HCT116 (cell line): ENCODE measurements at regions not wholly inside any gene's neighbourhood (a gene's known extent, or its start where the extent isn't known, plus 50 kb on each side); places are given as distances from the start of the nearest gene placed in this dataset.

Experiments
- CEBPB ChIP-seq: IDR thresholded peaks from 2 replicates; pipeline ENCODE4 v1.6.1; 2012; ENCODE audit warnings: low read depth
- ELF1 ChIP-seq: IDR thresholded peaks from 2 replicates; pipeline ENCODE4 v1.6.1; 2012; ENCODE audit warnings: low read depth, borderline replicate concordance
- EZH2phosphoT487 ChIP-seq: fragments of 200-600 bp; IDR thresholded peaks from 2 replicates; pipeline ENCODE4 v1.6.1; 2018; ENCODE audit warnings: antibody characterized with exemption, borderline replicate concordance
- JUND ChIP-seq: IDR thresholded peaks from 2 replicates; pipeline ENCODE4 v1.6.1; 2012
- POLR2A ChIP-seq: IDR thresholded peaks from 2 replicates; pipeline ENCODE4 v1.7.0; 2011; ENCODE audit warnings: borderline replicate concordance; ENCODE audit not compliant: insufficient read depth, insufficient read length; ENCODE audit errors: extremely low read depth
- POLR2AphosphoS5 ChIP-seq: IDR thresholded peaks from 2 replicates; pipeline ENCODE4 v1.6.1; 2011; ENCODE audit warnings: mild to moderate bottlenecking, low read depth, low read length, moderate library complexity
- TCF7L2 ChIP-seq: IDR thresholded peaks from 2 replicates; pipeline ENCODE4 v1.7.0; 2011; ENCODE audit warnings: borderline replicate concordance, inconsistent platforms; ENCODE audit not compliant: insufficient read depth, insufficient read length; ENCODE audit errors: extremely low read depth
- ZFX ChIP-seq: fragments of 450-650 bp; IDR thresholded peaks from 2 replicates; pipeline ENCODE4 v1.6.1; 2017
- ZNF274 ChIP-seq: fragments of 200-500 bp; sonication (Bioruptor generic); IDR thresholded peaks from 2 replicates; pipeline ENCODE4 v1.6.1; 2014; ENCODE audit warnings: mild to moderate bottlenecking, low read depth, low read length, inconsistent platforms
- TF ChIP-seq, protein P1 (sequence below), 3 experiments: fragments of 200-600 bp in 1 of 3; sonication (generic) in 1 of 3; IDR thresholded peaks in 2 of 3; conservative IDR thresholded peaks in 1 of 3; 2 replicates each; pipeline ENCODE4 v1.5.1; 2012 to 2017; ENCODE audit warnings: low read depth in 2 of 3, low read length in 2 of 3, antibody characterized with exemption in 1 of 3, borderline replicate concordance in 1 of 3, control low read depth in 1 of 3, mild to moderate bottlenecking in 1 of 3, mixed read lengths in 1 of 3, mixed run types in 1 of 3, moderate library complexity in 1 of 3; ENCODE audit not compliant: insufficient read depth in 1 of 3
- TF ChIP-seq, protein P2 (sequence below): IDR thresholded peaks from 2 replicates; pipeline ENCODE4 v1.6.1; 2012; ENCODE audit warnings: low read depth
- TF ChIP-seq, protein P3 (sequence below): IDR thresholded peaks from 2 replicates; pipeline ENCODE4 v1.6.1; 2012

DNA sequence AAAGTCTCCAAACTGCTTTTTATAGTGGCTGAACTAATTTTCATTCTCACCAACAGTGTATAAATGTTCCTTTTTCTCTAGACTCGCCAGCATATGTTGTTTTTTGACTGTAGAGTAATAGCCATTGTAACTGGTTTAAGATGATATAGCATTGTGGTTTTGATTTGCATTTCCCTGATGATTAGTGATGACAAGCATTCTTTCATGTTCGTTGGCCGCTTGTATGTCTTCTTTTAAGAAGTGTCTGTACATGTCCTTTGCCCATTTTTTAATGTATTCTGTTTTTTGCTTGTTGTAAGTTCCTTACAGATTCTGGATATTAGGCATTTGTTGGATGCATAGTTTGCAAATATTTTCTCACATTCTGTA is 404.9 kb downstream of the FLRT2 start:
- TF ChIP-seq, protein P1, sequence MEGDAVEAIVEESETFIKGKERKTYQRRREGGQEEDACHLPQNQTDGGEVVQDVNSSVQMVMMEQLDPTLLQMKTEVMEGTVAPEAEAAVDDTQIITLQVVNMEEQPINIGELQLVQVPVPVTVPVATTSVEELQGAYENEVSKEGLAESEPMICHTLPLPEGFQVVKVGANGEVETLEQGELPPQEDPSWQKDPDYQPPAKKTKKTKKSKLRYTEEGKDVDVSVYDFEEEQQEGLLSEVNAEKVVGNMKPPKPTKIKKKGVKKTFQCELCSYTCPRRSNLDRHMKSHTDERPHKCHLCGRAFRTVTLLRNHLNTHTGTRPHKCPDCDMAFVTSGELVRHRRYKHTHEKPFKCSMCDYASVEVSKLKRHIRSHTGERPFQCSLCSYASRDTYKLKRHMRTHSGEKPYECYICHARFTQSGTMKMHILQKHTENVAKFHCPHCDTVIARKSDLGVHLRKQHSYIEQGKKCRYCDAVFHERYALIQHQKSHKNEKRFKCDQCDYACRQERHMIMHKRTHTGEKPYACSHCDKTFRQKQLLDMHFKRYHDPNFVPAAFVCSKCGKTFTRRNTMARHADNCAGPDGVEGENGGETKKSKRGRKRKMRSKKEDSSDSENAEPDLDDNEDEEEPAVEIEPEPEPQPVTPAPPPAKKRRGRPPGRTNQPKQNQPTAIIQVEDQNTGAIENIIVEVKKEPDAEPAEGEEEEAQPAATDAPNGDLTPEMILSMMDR (IDR thresholded peaks at IDR 0.05 in 2 of 3, conservative IDR thresholded peaks at IDR 0.05 in 1 of 3; ENCODE audit: borderline replicate concordance in 1 of 3, insufficient read depth in 1 of 3, low read depth in 2 of 3, low read length in 2 of 3): no peak
- TF ChIP-seq EZH2phosphoT487: no peak
- no peak for TF ChIP-seq POLR2A
- TF ChIP-seq ELF1: no peak
- TF ChIP-seq, protein P2, sequence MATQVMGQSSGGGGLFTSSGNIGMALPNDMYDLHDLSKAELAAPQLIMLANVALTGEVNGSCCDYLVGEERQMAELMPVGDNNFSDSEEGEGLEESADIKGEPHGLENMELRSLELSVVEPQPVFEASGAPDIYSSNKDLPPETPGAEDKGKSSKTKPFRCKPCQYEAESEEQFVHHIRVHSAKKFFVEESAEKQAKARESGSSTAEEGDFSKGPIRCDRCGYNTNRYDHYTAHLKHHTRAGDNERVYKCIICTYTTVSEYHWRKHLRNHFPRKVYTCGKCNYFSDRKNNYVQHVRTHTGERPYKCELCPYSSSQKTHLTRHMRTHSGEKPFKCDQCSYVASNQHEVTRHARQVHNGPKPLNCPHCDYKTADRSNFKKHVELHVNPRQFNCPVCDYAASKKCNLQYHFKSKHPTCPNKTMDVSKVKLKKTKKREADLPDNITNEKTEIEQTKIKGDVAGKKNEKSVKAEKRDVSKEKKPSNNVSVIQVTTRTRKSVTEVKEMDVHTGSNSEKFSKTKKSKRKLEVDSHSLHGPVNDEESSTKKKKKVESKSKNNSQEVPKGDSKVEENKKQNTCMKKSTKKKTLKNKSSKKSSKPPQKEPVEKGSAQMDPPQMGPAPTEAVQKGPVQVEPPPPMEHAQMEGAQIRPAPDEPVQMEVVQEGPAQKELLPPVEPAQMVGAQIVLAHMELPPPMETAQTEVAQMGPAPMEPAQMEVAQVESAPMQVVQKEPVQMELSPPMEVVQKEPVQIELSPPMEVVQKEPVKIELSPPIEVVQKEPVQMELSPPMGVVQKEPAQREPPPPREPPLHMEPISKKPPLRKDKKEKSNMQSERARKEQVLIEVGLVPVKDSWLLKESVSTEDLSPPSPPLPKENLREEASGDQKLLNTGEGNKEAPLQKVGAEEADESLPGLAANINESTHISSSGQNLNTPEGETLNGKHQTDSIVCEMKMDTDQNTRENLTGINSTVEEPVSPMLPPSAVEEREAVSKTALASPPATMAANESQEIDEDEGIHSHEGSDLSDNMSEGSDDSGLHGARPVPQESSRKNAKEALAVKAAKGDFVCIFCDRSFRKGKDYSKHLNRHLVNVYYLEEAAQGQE: no peak
- TF ChIP-seq POLR2AphosphoS5: no peak
- TF ChIP-seq CEBPB: no peak
- TF ChIP-seq TCF7L2: no peak
- TF ChIP-seq ZFX: no peak
- TF ChIP-seq JUND: no peak
- TF ChIP-seq ZNF274: no peak
- TF ChIP-seq, protein P3, sequence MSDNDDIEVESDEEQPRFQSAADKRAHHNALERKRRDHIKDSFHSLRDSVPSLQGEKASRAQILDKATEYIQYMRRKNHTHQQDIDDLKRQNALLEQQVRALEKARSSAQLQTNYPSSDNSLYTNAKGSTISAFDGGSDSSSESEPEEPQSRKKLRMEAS: no peak
